Activated CD8-positive, alpha-beta memory T cell treated with anti-CD3 and anti-CD28 coated beads for 1 hour (primary cell): ENCODE measurements at regions not wholly inside any gene's neighbourhood (a gene's known extent, or its start where the extent isn't known, plus 50 kb on each side); places are given as distances from the start of the nearest gene placed in this dataset.
"Not testable (repeated sequence)": the region's sequence is repeated elsewhere in the genome, so short reads cannot be mapped to it uniquely, and the experiment has no call there.

Source experiments
- DNase-seq, 2 donors: peaks; one replicate each; pipeline ENCODE4 v3.0.0-alpha.2; 2020; ENCODE audit warnings: low read depth in 1 of 2; ENCODE audit errors: extremely low read depth in 1 of 2

GRCh38 chr3:118629821-118630220, 404.8 kb downstream of the IGSF11 start:
- no peak for DNase-seq

- no peak for DNase-seq
Measured at GRCh38 chr3:118635711-118636110, 398.9 kb downstream of the IGSF11 start.

- DNase-seq = no peak
Measured at GRCh38 chr3:118636841-118637240, 397.8 kb downstream of the IGSF11 start.

- no peak for DNase-seq
Measured at GRCh38 chr3:118637846-118638245, 396.8 kb downstream of the IGSF11 start.

GRCh38 chr3:118641608-118642007, 393.0 kb downstream of the IGSF11 start:
- DNase-seq = no peak

GRCh38 chr3:118671192-118671591, 363.5 kb downstream of the IGSF11 start:
- DNase-seq = no peak

- no peak for DNase-seq
Measured at GRCh38 chr3:118675305-118675704, 359.3 kb downstream of the IGSF11 start.

GRCh38 chr3:118678663-118679062, 356.0 kb downstream of the IGSF11 start:
- not testable (repeated sequence) for DNase-seq

- DNase-seq = no peak
Measured at GRCh38 chr3:118682921-118683320, 351.7 kb downstream of the IGSF11 start.

- no peak for DNase-seq
Measured at GRCh38 chr3:118683636-118684035, 351.0 kb downstream of the IGSF11 start.

- no peak for DNase-seq
Measured at GRCh38 chr3:118688396-118688884, 346.2 kb downstream of the IGSF11 start.

- no peak for DNase-seq
Measured at GRCh38 chr3:118692416-118692815, 342.2 kb downstream of the IGSF11 start.

GRCh38 chr3:118705487-118706219, 329.0 kb downstream of the IGSF11 start:
- DNase-seq = no peak

GRCh38 chr3:118707991-118708390, 326.7 kb downstream of the IGSF11 start:
- no peak for DNase-seq

GRCh38 chr3:118710532-118710931, 324.1 kb downstream of the IGSF11 start:
- DNase-seq = no peak

GRCh38 chr3:118713502-118714207, 321.0 kb downstream of the IGSF11 start:
- no peak for DNase-seq

GRCh38 chr3:118714800-118715199, 319.8 kb downstream of the IGSF11 start:
- DNase-seq = no peak

- no peak for DNase-seq
Measured at GRCh38 chr3:118729546-118729945, 305.1 kb downstream of the IGSF11 start.

GRCh38 chr3:118734664-118735063, 300.0 kb downstream of the IGSF11 start:
- DNase-seq = no peak

- no peak for DNase-seq
Measured at GRCh38 chr3:118736107-118736506, 298.5 kb downstream of the IGSF11 start.

GRCh38 chr3:118740722-118741290, 293.8 kb downstream of the IGSF11 start:
- DNase-seq = no peak

- no peak for DNase-seq
Measured at GRCh38 chr3:118742760-118743159, 291.9 kb downstream of the IGSF11 start.
